ENCODE measurements at regions not wholly inside any gene's neighbourhood (a gene's known extent, or its start where the extent isn't known, plus 50 kb on each side); places are given as distances from the start of the nearest gene placed in this dataset.

DNA sequence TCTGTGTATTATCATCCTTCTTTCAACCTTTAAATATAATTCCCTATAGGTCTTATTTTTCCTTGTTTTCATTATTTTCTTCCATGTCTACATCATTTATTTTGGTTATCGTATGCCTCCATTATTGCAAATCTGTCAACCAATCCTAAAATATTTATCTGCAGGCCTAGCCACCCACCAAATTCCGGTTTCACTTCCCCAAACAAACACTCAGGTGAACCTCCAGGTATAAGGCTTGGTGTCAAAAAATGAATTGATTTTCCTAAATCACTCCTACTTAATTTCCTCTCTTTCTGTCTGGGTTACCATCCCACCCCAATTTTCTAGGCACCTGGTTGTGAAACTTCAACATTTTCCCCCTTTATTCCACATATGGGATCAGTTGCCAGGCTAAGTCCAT is 111.9 kb upstream of the LINC00305 start:
- H4K20me1 ChIP-seq (ENCODE audit: control insufficient read depth, insufficient read depth, low read depth, low read length), result no peaks in the 10 kb centered on the region
- no peak for TF ChIP-seq EZH2phosphoT487 (IDR thresholded peaks at IDR 0.05; ENCODE audit: borderline replicate concordance, low read length)
- TF ChIP-seq, protein P1, sequence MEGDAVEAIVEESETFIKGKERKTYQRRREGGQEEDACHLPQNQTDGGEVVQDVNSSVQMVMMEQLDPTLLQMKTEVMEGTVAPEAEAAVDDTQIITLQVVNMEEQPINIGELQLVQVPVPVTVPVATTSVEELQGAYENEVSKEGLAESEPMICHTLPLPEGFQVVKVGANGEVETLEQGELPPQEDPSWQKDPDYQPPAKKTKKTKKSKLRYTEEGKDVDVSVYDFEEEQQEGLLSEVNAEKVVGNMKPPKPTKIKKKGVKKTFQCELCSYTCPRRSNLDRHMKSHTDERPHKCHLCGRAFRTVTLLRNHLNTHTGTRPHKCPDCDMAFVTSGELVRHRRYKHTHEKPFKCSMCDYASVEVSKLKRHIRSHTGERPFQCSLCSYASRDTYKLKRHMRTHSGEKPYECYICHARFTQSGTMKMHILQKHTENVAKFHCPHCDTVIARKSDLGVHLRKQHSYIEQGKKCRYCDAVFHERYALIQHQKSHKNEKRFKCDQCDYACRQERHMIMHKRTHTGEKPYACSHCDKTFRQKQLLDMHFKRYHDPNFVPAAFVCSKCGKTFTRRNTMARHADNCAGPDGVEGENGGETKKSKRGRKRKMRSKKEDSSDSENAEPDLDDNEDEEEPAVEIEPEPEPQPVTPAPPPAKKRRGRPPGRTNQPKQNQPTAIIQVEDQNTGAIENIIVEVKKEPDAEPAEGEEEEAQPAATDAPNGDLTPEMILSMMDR (IDR thresholded peaks at IDR 0.05; ENCODE audit: low read depth, low read length, poor library complexity, severe bottlenecking), result no peak
- H3K9me3 ChIP-seq (ENCODE audit: control insufficient read depth, insufficient read depth, low read length), result no peaks in the 10 kb centered on the region
- no peak overlapping the region for H3K4me2 ChIP-seq (ENCODE audit: low read length)
- H3F3A ChIP-seq (ENCODE audit: control insufficient read depth, insufficient read depth), result no peaks in the 10 kb centered on the region
- no peak overlapping the region for H3K27ac ChIP-seq (ENCODE audit: low read depth, low read length)
- H3K4me3 ChIP-seq (ENCODE audit: low read length), result no peak overlapping the region
- no peaks in the 10 kb centered on the region for H3K4me1 ChIP-seq (ENCODE audit: control insufficient read depth, low read length)
- no peaks in the 10 kb centered on the region for H3K79me2 ChIP-seq (ENCODE audit: control insufficient read depth, low read length)
- H3K9me2 ChIP-seq (replicated peaks; ENCODE audit: control insufficient read depth, low read length), result no peaks in the 10 kb centered on the region
- H3K36me3 ChIP-seq (ENCODE audit: control insufficient read depth, low read length), result no peaks in the 10 kb centered on the region
- H3K27me3 ChIP-seq (ENCODE audit: control insufficient read depth, low read length), result no peaks in the 10 kb centered on the region

DNA sequence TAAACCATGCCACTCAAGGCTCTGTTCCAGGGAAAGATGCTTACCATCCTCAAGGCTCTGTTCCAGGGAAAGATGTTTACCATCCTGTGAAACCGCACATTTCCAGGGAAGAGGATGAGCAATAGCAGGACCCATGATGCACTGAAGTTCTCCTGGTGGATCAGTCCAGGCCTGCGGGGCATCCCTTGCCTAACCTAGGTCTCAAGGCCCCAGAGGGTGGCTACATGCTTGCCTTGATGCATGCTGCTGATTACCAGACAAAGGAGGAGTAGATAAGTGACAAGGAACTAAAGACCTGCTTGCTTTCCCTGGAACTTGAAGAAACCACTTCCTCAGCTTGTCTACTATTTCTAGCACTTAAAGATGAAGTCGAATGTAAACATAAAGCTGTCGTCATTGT is 111.0 kb upstream of the LINC00305 start:
- Histone ChIP-seq H3K79me2 (ENCODE audit: control insufficient read depth, low read length) (no peaks in the 10 kb centered on the region), H3K27ac (ENCODE audit: low read depth, low read length) (no peak overlapping the region), H3K4me3 (ENCODE audit: low read length) (no peak overlapping the region), H3K4me2 (ENCODE audit: low read length) (no peak overlapping the region), H3K27me3 (ENCODE audit: control insufficient read depth, low read length) (no peaks in the 10 kb centered on the region), H4K20me1 (ENCODE audit: control insufficient read depth, insufficient read depth, low read depth, low read length) (no peaks in the 10 kb centered on the region), H3K36me3 (ENCODE audit: control insufficient read depth, low read length) (no peaks in the 10 kb centered on the region), H3K4me1 (ENCODE audit: control insufficient read depth, low read length) (no peaks in the 10 kb centered on the region), H3K9me2 (replicated peaks; ENCODE audit: control insufficient read depth, low read length) (no peaks in the 10 kb centered on the region), H3K9me3 (ENCODE audit: control insufficient read depth, insufficient read depth, low read length) (no peaks in the 10 kb centered on the region), H3F3A (ENCODE audit: control insufficient read depth, insufficient read depth) (no peaks in the 10 kb centered on the region)
- TF ChIP-seq EZH2phosphoT487 (IDR thresholded peaks at IDR 0.05; ENCODE audit: borderline replicate concordance, low read length), result no peak
- TF ChIP-seq, protein P1 (IDR thresholded peaks at IDR 0.05; ENCODE audit: low read depth, low read length, poor library complexity, severe bottlenecking), result no peak

DNA sequence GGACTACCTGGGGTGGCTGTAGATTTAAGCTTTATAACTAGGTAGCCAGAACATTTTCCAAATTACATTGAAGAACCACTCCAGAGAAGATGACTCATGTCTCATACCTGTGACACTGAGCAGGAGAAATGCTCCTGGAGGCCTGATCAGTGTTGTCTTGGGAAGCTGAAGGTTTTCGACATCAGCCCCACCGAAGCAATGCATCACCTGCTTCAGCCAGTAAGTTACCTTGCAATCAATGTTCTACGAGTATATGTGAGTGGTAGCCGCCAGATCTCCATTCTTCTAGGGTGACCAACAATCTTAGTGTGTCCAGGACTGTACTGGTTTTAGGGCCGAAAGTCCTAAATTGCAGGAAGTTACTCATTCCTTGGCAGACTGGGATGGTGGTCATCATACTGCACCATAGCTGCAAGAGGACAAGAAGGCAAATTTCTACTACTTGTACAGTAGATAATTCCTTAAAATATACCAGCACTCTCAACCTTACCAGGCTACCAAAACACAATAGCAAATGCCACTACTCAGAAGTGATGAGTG is 109.3 kb upstream of the LINC00305 start:
- no peak for TF ChIP-seq EZH2phosphoT487 (IDR thresholded peaks at IDR 0.05; ENCODE audit: borderline replicate concordance, low read length)
- TF ChIP-seq, protein P1 (IDR thresholded peaks at IDR 0.05; ENCODE audit: low read depth, low read length, poor library complexity, severe bottlenecking), result no peak
- Histone ChIP-seq H4K20me1 (ENCODE audit: control insufficient read depth, insufficient read depth, low read depth, low read length) (no peaks in the 10 kb centered on the region), H3K27ac (ENCODE audit: low read depth, low read length) (no peak overlapping the region)

More for the DNA sequence above, 109.3 kb upstream of the LINC00305 start:
- Histone ChIP-seq H3K9me3 (ENCODE audit: control insufficient read depth, insufficient read depth, low read length) (no peaks in the 10 kb centered on the region), H3K27me3 (ENCODE audit: control insufficient read depth, low read length) (no peaks in the 10 kb centered on the region), H3K4me1 (ENCODE audit: control insufficient read depth, low read length) (no peaks in the 10 kb centered on the region), H3K4me2 (ENCODE audit: low read length) (no peak overlapping the region), H3K36me3 (ENCODE audit: control insufficient read depth, low read length) (no peaks in the 10 kb centered on the region), H3F3A (ENCODE audit: control insufficient read depth, insufficient read depth) (no peaks in the 10 kb centered on the region), H3K4me3 (ENCODE audit: low read length) (no peak overlapping the region), H3K9me2 (replicated peaks; ENCODE audit: control insufficient read depth, low read length) (no peaks in the 10 kb centered on the region), H3K79me2 (ENCODE audit: control insufficient read depth, low read length) (no peaks in the 10 kb centered on the region)
